Activated CD4-positive, alpha-beta T cell treated with anti-CD3 and anti-CD28 coated beads, Interleukin-2, amount 10 ng/mL, durations not matched to agents 7 days and 5 days (primary cell): ENCODE measurements at regions not wholly inside any gene's neighbourhood (a gene's known extent, or its start where the extent isn't known, plus 50 kb on each side); places are given as distances from the start of the nearest gene placed in this dataset.

Source experiments
- CTCF ChIA-PET: fragments of 350-600 bp; sonication (Branson Sonifier 250); formaldehyde crosslinking; loops from one replicate; lab custom pipeline; 2021; ENCODE audit warnings: antibody characterized with exemption; lab: Charles Lee
- POLR2A ChIA-PET: fragments of 350-600 bp; sonication (Branson Sonifier 250); formaldehyde crosslinking; loops from one replicate; lab custom pipeline; 2021; ENCODE audit warnings: antibody characterized with exemption; lab: Charles Lee
- DNase-seq: peaks from one replicate; pipeline ENCODE4 v3.0.0-alpha.2; 2020
- H3K27ac Mint-ChIP-seq: one replicate; pipeline ENCODE4 v1.8.0; 2021; ENCODE audit warnings: mild to moderate bottlenecking, moderate library complexity, mixed read lengths
- H3K27me3 Mint-ChIP-seq: one replicate; pipeline ENCODE4 v1.8.0; 2021; ENCODE audit warnings: mixed read lengths
- H3K36me3 Mint-ChIP-seq: one replicate; pipeline ENCODE4 v1.8.0; 2021; ENCODE audit warnings: low read depth, mixed read lengths
- H3K4me1 Mint-ChIP-seq: one replicate; pipeline ENCODE4 v1.8.0; 2021; ENCODE audit warnings: mixed read lengths
- H3K4me3 Mint-ChIP-seq: one replicate; pipeline ENCODE4 v1.8.0; 2021; ENCODE audit warnings: mild to moderate bottlenecking, moderate library complexity, mixed read lengths
- H3K9me3 Mint-ChIP-seq: one replicate; pipeline ENCODE4 v1.8.0; 2021; ENCODE audit warnings: mixed read lengths

DNA sequence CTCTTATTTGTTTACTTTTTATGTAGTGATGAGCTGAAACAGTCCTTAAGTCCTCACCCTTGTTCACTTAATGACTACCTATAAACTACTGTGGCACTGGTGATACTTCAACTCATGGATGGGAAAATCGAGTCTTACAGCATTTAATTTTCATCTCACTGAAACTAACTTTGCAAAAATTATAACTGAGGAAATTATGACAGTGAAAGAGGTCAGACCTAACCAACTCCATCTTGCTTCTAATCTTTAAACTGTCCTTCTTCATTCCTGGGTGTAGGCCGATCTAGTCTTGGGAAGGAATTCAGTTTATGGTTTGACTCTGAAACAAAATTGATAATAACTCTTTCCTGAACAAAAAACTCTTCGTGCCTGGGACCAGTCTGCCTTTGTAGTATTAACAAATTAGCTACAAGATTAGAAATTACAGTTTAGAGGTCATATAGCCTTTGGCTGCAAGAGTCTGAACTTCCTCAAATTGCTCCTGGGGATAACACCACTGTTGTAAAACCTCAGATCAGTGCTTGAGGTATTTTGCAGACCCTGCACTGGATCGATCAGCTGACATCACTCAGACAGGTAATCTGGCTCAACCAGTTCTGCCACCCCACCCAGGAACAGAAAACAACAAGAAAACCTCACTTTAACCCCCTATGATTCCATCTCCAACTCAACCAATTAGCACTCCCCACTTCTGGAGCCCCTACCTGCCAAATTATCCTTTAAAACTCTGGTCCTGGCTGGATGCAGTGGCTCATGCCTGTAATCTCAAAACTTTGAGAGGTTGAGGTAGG is 995.7 kb upstream of the PRKX start:
- ChIA-PET CTCF (no interaction called here), POLR2A (no interaction called here)
- DNase-seq, result no peak
- Mint-ChIP-seq H3K4me3 (no peak overlapping the region), H3K27ac (no peak overlapping the region), H3K4me1 (peaks cover 2% of the 10 kb centered on the region), H3K36me3 (no peaks in the 10 kb centered on the region), H3K27me3 (no peaks in the 10 kb centered on the region), H3K9me3 (no peaks in the 10 kb centered on the region)

DNA sequence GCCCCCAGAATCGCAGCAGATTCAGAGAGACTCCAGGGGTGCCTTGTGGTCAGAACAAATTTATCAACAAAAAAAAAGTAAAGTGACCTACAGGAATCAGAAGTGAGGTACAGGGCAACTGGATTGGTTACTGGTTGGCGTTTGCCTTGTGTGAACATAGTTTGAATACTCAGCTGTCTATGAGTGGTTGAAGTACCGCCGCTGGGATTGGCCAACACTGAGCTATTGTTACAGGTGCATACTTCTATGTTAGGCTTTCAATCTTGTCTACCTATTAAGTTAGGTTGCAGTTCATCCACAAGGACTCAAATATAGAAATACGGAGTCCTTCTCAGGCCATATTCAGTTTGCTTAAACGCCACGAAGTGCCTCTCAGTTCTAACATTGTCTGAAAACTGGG is 993.5 kb upstream of the PRKX start:
- H3K27ac Mint-ChIP-seq, result no peak overlapping the region

GRCh38 chrX:4690521-4690920 is 977.1 kb upstream of the PRKX start:
- H3K4me3 Mint-ChIP-seq, result no peak overlapping the region
- no peak overlapping the region for H3K27ac Mint-ChIP-seq
- H3K36me3 Mint-ChIP-seq, result no peaks in the 10 kb centered on the region
- peaks cover 3% of the 10 kb centered on the region for H3K9me3 Mint-ChIP-seq
- POLR2A ChIA-PET, result no interaction called here
- H3K27me3 Mint-ChIP-seq, result no peaks in the 10 kb centered on the region
- DNase-seq, result no peak
- H3K4me1 Mint-ChIP-seq, result no peaks in the 10 kb centered on the region
- CTCF ChIA-PET, result no interaction called here

More for the DNA sequence above, 993.5 kb upstream of the PRKX start:
- ChIA-PET POLR2A (no interaction called here), CTCF (no interaction called here)
- no peak overlapping the region for H3K4me3 Mint-ChIP-seq
- H3K4me1 Mint-ChIP-seq, result peaks cover 2% of the 10 kb centered on the region
- no peaks in the 10 kb centered on the region for H3K9me3 Mint-ChIP-seq
- H3K36me3 Mint-ChIP-seq, result no peaks in the 10 kb centered on the region
- no peaks in the 10 kb centered on the region for H3K27me3 Mint-ChIP-seq
- DNase-seq, result no peak

GRCh38 chrX:4682636-4683035 is 969.2 kb upstream of the PRKX start:
- no peaks in the 10 kb centered on the region for H3K4me1 Mint-ChIP-seq
- POLR2A ChIA-PET, result no interaction called here
- no peaks in the 10 kb centered on the region for H3K27me3 Mint-ChIP-seq
- no peak overlapping the region for H3K4me3 Mint-ChIP-seq
- no peaks in the 10 kb centered on the region for H3K36me3 Mint-ChIP-seq
- no peak for DNase-seq
- H3K27ac Mint-ChIP-seq, result no peak overlapping the region
- H3K9me3 Mint-ChIP-seq, result no peaks in the 10 kb centered on the region
- CTCF ChIA-PET, result no interaction called here

- no peaks in the 10 kb centered on the region for H3K27me3 Mint-ChIP-seq
- no peak overlapping the region for H3K27ac Mint-ChIP-seq
- ChIA-PET CTCF (no interaction called here), POLR2A (no interaction called here)
- no peaks in the 10 kb centered on the region for H3K9me3 Mint-ChIP-seq
- no peak for DNase-seq
- no peaks in the 10 kb centered on the region for H3K4me1 Mint-ChIP-seq
- H3K4me3 Mint-ChIP-seq, result no peak overlapping the region
- H3K36me3 Mint-ChIP-seq, result no peaks in the 10 kb centered on the region
These were observed 962.3 kb upstream of the PRKX start for GRCh38 chrX:4675686-4676300.

DNA sequence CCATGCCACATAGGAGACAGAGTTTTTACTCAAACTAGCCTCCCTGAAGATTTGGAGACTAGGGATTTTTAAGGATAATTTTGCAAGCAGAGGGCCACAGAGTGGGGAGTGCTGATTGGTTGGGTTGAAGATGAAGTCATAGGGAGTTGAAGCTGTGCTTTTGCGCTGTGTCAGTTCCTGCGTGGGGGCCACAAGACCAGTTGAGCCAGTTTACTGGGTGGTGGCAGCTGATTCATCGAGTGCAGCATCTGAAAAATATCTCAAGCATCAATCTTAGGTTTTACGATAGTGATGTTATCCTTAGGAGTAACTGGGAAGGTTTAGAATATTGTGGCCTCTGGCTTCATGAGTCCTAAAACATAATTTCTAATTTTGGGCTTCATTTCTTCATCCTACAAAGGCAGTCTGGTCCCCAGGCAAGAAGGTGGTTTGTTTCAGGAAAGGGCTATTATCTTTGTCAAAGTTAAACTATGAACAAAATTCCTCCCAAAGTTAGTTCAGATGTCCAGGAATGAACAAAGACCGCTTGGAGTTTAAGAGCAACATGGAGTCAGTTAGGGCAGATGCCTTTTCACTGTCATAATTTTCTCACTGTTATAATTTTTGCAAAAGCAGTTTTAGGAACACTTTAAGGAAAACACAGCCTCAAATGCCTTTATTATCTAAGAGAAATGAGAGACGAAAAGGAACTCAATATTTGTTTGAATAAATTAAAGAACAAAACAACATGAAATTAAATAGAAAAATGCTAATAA is 960.8 kb upstream of the PRKX start:
- Mint-ChIP-seq H3K4me1 (no peaks in the 10 kb centered on the region), H3K4me3 (no peak overlapping the region), H3K9me3 (no peaks in the 10 kb centered on the region), H3K27ac (no peak overlapping the region), H3K27me3 (no peaks in the 10 kb centered on the region), H3K36me3 (no peaks in the 10 kb centered on the region)
- CTCF ChIA-PET, result no interaction called here
- POLR2A ChIA-PET, result no interaction called here
- DNase-seq, result no peak

DNA sequence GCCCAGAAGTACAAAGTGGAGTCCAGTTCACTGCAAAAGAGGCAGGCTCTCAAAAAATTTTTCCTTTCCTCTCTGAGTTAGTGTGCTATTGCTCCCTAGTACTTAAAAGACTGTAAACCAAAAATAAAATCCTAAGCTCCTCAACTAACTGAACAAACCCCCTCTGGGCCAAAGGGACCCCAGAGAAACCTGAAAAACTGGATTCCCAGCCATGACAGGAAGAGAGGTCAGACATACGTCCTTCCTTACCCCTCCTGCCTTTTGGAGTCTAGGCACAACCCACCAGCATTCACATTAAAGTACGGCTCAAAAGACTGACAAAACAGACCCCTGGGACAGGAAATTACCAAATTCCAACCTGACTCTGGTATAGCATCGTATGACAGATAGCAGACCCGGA is 957.9 kb upstream of the PRKX start:
- DNase-seq, result no peak
- POLR2A ChIA-PET, result no interaction called here
- H3K36me3 Mint-ChIP-seq, result no peaks in the 10 kb centered on the region
- no peaks in the 10 kb centered on the region for H3K9me3 Mint-ChIP-seq
- no peaks in the 10 kb centered on the region for H3K27me3 Mint-ChIP-seq
- H3K4me3 Mint-ChIP-seq, result no peak overlapping the region
- H3K4me1 Mint-ChIP-seq, result no peaks in the 10 kb centered on the region
- H3K27ac Mint-ChIP-seq, result no peak overlapping the region
- CTCF ChIA-PET, result no interaction called here

DNA sequence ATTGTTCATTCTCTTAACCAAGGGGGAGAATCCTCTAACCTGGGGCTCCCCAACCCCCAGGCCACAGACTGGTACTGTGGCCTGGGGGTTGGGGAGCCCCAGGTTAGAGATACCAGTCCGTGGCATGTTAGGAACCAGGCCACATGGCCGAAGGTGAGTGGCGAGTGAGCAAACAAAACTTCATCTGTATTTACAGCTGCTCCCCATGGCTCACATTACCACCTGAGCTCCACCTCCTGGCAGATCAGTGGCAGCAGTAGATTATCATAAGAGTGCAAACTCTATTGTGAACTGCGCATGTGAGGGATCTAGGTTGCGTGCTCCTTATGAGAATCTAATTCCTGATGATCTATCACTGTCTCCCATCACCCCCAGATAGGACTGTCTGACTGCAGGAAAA is 957.2 kb upstream of the PRKX start:
- H3K4me3 Mint-ChIP-seq, result no peak overlapping the region
- H3K4me1 Mint-ChIP-seq, result no peaks in the 10 kb centered on the region
- CTCF ChIA-PET, result no interaction called here
- H3K9me3 Mint-ChIP-seq, result no peaks in the 10 kb centered on the region
- H3K27ac Mint-ChIP-seq, result no peak overlapping the region
- no peak for DNase-seq
- H3K36me3 Mint-ChIP-seq, result no peaks in the 10 kb centered on the region
- POLR2A ChIA-PET, result no interaction called here
- no peaks in the 10 kb centered on the region for H3K27me3 Mint-ChIP-seq

- CTCF ChIA-PET, result no interaction called here
- no peak overlapping the region for H3K27ac Mint-ChIP-seq
- POLR2A ChIA-PET, result no interaction called here
- H3K9me3 Mint-ChIP-seq, result no peaks in the 10 kb centered on the region
- no peaks in the 10 kb centered on the region for H3K4me1 Mint-ChIP-seq
- no peaks in the 10 kb centered on the region for H3K27me3 Mint-ChIP-seq
- no peak overlapping the region for H3K4me3 Mint-ChIP-seq
- DNase-seq, result no peak
- no peaks in the 10 kb centered on the region for H3K36me3 Mint-ChIP-seq
These were observed 955.5 kb upstream of the PRKX start for GRCh38 chrX:4668802-4669536.

DNA sequence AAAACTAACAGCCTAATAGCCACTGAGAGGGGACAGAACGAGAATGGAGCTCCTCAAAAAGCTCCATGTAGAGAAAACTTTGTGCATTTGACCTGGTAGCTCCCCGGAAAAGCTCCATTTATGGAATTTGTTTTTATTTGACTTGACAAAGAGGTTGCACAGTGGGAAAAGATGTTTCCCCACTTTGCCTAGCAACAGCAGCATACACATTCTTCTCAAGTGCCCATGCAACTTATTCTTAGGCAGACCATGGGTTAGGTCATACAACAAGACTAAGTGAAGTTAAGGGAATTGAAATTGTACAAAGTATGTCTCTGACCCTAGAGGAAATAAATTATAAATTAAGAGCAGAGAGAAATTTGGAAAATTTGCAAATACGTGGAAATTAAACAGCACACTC is 949.6 kb upstream of the PRKX start:
- H3K4me1 Mint-ChIP-seq, result no peaks in the 10 kb centered on the region
- ChIA-PET CTCF (no interaction called here), POLR2A (no interaction called here)
- no peak overlapping the region for H3K4me3 Mint-ChIP-seq
- no peaks in the 10 kb centered on the region for H3K27me3 Mint-ChIP-seq
- H3K36me3 Mint-ChIP-seq, result no peaks in the 10 kb centered on the region
- no peak for DNase-seq
- no peaks in the 10 kb centered on the region for H3K9me3 Mint-ChIP-seq
- H3K27ac Mint-ChIP-seq, result no peak overlapping the region

DNA sequence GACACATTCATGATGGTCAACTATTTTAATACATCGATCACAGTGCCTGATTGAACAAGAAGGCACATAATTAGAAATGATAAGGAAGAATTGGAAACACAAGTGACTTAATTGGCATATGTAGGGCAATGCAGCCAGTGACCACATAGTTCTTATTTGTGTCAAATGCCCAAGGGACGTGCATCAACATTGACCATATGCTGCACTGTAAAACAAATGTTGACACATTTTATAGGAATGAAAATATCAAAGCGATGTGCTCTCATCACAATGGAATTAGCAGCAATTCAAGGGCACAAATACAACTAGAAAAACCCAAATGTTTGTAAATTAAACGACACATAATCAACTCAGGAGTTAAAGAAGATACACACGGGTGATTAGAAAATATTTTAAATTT is 948.3 kb upstream of the PRKX start:
- no peaks in the 10 kb centered on the region for H3K36me3 Mint-ChIP-seq
- POLR2A ChIA-PET, result no interaction called here

DNA sequence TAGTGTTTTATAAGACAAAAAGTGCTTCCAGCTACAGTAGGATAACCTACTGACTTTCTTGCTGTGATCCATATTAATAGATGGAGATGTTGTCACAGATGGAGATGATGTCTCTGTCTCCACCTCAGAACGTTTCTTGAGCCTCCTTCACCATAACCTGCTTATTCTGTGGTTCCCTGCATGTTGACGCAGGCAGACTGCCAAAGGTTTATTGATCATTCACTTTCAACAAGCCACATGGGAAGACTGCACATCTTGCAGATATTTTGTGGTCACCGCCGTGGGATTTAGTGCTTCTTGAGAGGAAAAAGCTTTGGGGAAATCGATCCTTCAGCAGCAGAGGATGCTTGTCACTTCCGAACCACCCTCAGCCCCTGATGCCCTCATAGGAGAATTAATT is 943.0 kb upstream of the PRKX start:
- CTCF ChIA-PET, result no interaction called here
- no peak overlapping the region for H3K4me3 Mint-ChIP-seq

More for the DNA sequence above, 948.3 kb upstream of the PRKX start:
- Mint-ChIP-seq H3K4me1 (no peaks in the 10 kb centered on the region), H3K27ac (no peak overlapping the region), H3K27me3 (no peaks in the 10 kb centered on the region), H3K9me3 (no peaks in the 10 kb centered on the region), H3K4me3 (no peak overlapping the region)
- CTCF ChIA-PET, result no interaction called here
- no peak for DNase-seq

GRCh38 chrX:4655743-4656142 is 942.3 kb upstream of the PRKX start:
- Mint-ChIP-seq H3K27me3 (no peaks in the 10 kb centered on the region), H3K9me3 (no peaks in the 10 kb centered on the region), H3K36me3 (no peaks in the 10 kb centered on the region), H3K27ac (no peak overlapping the region), H3K4me1 (no peaks in the 10 kb centered on the region), H3K4me3 (no peak overlapping the region)
- POLR2A ChIA-PET, result no interaction called here
- DNase-seq, result no peak
- CTCF ChIA-PET, result no interaction called here

More for the DNA sequence above, 943.0 kb upstream of the PRKX start:
- H3K27ac Mint-ChIP-seq, result no peak overlapping the region
- DNase-seq, result no peak
- POLR2A ChIA-PET, result no interaction called here
- H3K9me3 Mint-ChIP-seq, result no peaks in the 10 kb centered on the region
- H3K27me3 Mint-ChIP-seq, result no peaks in the 10 kb centered on the region
- H3K36me3 Mint-ChIP-seq, result no peaks in the 10 kb centered on the region
- no peaks in the 10 kb centered on the region for H3K4me1 Mint-ChIP-seq
